HFF-Myc (cell line): ENCODE measurements at regions not wholly inside any gene's neighbourhood (a gene's known extent, or its start where the extent isn't known, plus 50 kb on each side); places are given as distances from the start of the nearest gene placed in this dataset.

Experiments
- DNase-seq: peaks from one replicate; pipeline ENCODE4 v3.0.0-alpha.2; 2011; ENCODE audit warnings: low read depth; ENCODE audit errors: extremely low read depth
- H3K4me3 ChIP-seq: replicated peaks from 2 replicates; pipeline ENCODE4 v1.5.1; 2011; ENCODE audit warnings: low read depth, mild to moderate bottlenecking, control low read depth, low read length
- TF ChIP-seq, protein P1 (sequence below): IDR thresholded peaks from 2 replicates; pipeline ENCODE4 v1.5.1; 2012; ENCODE audit warnings: mild to moderate bottlenecking, low read depth, low read length, control low read depth; ENCODE audit errors: missing control alignments

GRCh38 chr18:40469316-40469715, 1485.7 kb upstream of the PIK3C3 start:
- DNase-seq = no peak
- H3K4me3 ChIP-seq = no peak overlapping the region
- TF ChIP-seq, protein P1, sequence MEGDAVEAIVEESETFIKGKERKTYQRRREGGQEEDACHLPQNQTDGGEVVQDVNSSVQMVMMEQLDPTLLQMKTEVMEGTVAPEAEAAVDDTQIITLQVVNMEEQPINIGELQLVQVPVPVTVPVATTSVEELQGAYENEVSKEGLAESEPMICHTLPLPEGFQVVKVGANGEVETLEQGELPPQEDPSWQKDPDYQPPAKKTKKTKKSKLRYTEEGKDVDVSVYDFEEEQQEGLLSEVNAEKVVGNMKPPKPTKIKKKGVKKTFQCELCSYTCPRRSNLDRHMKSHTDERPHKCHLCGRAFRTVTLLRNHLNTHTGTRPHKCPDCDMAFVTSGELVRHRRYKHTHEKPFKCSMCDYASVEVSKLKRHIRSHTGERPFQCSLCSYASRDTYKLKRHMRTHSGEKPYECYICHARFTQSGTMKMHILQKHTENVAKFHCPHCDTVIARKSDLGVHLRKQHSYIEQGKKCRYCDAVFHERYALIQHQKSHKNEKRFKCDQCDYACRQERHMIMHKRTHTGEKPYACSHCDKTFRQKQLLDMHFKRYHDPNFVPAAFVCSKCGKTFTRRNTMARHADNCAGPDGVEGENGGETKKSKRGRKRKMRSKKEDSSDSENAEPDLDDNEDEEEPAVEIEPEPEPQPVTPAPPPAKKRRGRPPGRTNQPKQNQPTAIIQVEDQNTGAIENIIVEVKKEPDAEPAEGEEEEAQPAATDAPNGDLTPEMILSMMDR = no peak

DNA sequence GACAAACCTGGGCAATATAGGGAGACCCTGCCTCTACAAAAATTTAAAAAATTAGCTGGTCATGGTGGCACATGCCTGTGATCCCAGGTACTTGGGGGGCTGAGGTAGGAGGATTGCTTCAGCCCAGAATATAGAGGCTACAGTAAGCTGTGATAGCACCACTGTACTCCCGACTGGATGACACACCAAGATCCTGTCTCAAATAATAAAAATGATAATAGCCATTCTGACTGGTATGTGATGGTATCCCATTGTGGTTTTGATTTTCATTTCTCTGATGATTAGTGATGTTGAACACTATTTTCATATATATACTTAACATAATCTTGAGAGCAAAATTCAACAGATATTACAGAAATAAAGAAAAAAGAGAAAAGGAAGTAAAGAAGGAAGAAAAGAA, 1491.0 kb upstream of the PIK3C3 start:
- TF ChIP-seq, protein P1 = no peak
- no peak overlapping the region for H3K4me3 ChIP-seq
- no peak for DNase-seq

- TF ChIP-seq, protein P1 = no peak
- no peak for DNase-seq
These were observed 1501.1 kb upstream of the PIK3C3 start for GRCh38 chr18:40453903-40454302.

DNA sequence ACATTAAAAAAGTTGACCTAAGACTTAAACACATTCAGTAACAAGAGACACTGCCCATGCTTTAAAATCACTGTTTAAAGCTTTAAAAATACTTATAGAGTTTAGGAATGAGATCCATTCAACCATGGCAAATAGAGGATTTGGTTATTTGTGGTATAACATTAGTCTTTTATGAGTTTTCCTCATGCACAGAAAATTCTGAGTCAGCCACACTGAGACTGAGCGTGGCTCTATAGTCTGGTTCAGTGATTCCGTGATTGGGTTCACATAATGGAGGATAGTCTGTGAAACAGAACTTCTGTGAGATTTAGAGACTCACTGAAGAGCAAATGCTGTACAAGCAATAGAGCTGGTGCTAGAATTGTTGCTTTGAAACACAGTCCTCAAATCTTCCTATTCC, 1502.4 kb upstream of the PIK3C3 start:
- TF ChIP-seq, protein P1 = no peak
- no peak for DNase-seq
- H3K4me3 ChIP-seq = no peak overlapping the region

More at GRCh38 chr18:40453903-40454302, 1501.1 kb upstream of the PIK3C3 start:
- no peak overlapping the region for H3K4me3 ChIP-seq

- no peak overlapping the region for H3K4me3 ChIP-seq
- no peak for DNase-seq
- TF ChIP-seq, protein P1 = no peak
These were observed 1504.3 kb upstream of the PIK3C3 start for GRCh38 chr18:40450751-40451150.

DNA sequence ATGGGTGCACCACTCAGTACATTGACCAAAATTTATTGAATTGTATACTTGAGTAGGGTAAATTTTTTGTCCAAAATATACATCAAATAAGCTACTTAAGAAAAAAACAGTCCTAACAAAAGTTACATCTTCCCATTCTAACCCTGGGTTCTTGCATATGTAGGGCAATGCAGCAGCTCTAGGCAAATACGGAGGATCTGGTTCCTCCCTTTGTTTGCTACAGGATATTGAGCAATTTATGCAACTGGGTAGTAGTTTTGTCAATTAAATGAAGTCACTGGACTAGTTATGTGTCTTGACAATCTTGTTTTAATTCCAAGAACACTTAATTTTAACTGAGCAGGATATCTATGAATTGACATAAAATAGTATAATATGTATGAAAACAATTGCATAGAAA, 1507.2 kb upstream of the PIK3C3 start:
- TF ChIP-seq, protein P1 = no peak
- DNase-seq = no peak
- H3K4me3 ChIP-seq = no peak overlapping the region

- no peak overlapping the region for H3K4me3 ChIP-seq
- TF ChIP-seq, protein P1 = no peak
- DNase-seq = no peak
These were observed 1514.9 kb upstream of the PIK3C3 start for GRCh38 chr18:40440088-40440487.
